ENCODE measurements at regions not wholly inside any gene's neighbourhood (a gene's known extent, or its start where the extent isn't known, plus 50 kb on each side); places are given as distances from the start of the nearest gene placed in this dataset.

- CTCF ChIA-PET (ENCODE audit: low intra/inter-chr PET ratio, low total read pairs): no interaction called here
- BruUV-seq (replicated peaks): no TSS peak
Observed at GRCh38 chr5:101430551-101430950, 527.5 kb upstream of the ST8SIA4 start.

DNA sequence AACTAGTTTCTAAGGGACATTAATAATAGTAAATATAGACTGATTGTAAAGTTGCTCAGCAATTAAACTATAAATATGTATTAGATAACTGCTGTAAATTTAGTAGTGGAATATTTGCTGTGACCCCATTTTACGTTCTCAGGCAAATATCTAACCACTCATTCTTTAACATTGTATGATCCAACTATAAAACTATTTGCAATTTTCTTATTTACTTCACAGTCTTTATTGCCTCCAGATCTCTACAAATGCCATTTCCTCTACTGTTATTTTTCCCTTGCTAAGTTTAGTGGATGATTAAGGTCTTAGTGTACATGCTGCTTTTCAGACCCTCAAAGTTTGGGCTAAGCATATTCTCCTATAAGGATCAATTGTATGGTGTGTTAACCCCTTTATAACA is 526.2 kb upstream of the ST8SIA4 start:
- no TSS peak for BruUV-seq (replicated peaks)
- in situ Hi-C loops (cut with HindIII; ENCODE audit: extremely low pct_ligation_motif_present, low pct_unique_long_range_greater_than_20kb): no loop called here
- no peak for DNase-seq (ENCODE audit: low spot score)
- Histone ChIP-seq H3K4me1 (ENCODE audit: insufficient read depth, low read length) (no peaks in the 10 kb centered on the region), H3K27ac (ENCODE audit: extremely low read length, insufficient read depth, low read length) (no peak overlapping the region), H3K27me3 (ENCODE audit: control insufficient read depth in 1 of 2, insufficient read depth in 2 of 2, low read length in 2 of 2) (no peaks in the 10 kb centered on the region), H3K4me3 (replicated peaks in 1 of 3; ENCODE audit: insufficient read depth in 1 of 3, low read depth in 2 of 3, low read length in 3 of 3) (no peak overlapping the region), H3K4me2 (ENCODE audit: low read depth, low read length) (no peak overlapping the region), H2AFZ (ENCODE audit: low read length) (no peak overlapping the region), H3K36me3 (replicated peaks in 1 of 2; ENCODE audit: control insufficient read depth in 1 of 2, insufficient read depth in 2 of 2, low read length in 2 of 2) (no peaks in the 10 kb centered on the region), H4K20me1 (ENCODE audit: insufficient read depth, low read length) (no peaks in the 10 kb centered on the region), H3K79me2 (ENCODE audit: insufficient read depth, low read length) (no peaks in the 10 kb centered on the region), H3K9me3 (ENCODE audit: low read length) (no peaks in the 10 kb centered on the region), H3K9ac (ENCODE audit: insufficient read depth, low read depth, low read length) (no peak overlapping the region)
- TF ChIP-seq NCOA5 (CRISPR knock-in tag; IDR thresholded peaks at IDR 0.05) (no peak), LCORL (IDR thresholded peaks at IDR 0.05) (no peak), LCORL (CRISPR knock-in tag; IDR thresholded peaks at IDR 0.05) (no peak), ZBTB2 (CRISPR knock-in tag; IDR thresholded peaks at IDR 0.05; ENCODE audit: low read depth) (no peak), KLF6 (CRISPR knock-in tag; IDR thresholded peaks at IDR 0.05) (no peak), ZNF850 (CRISPR knock-in tag; conservative IDR thresholded peaks at IDR 0.05) (no peak)
- TF ChIP-seq, protein P1, sequence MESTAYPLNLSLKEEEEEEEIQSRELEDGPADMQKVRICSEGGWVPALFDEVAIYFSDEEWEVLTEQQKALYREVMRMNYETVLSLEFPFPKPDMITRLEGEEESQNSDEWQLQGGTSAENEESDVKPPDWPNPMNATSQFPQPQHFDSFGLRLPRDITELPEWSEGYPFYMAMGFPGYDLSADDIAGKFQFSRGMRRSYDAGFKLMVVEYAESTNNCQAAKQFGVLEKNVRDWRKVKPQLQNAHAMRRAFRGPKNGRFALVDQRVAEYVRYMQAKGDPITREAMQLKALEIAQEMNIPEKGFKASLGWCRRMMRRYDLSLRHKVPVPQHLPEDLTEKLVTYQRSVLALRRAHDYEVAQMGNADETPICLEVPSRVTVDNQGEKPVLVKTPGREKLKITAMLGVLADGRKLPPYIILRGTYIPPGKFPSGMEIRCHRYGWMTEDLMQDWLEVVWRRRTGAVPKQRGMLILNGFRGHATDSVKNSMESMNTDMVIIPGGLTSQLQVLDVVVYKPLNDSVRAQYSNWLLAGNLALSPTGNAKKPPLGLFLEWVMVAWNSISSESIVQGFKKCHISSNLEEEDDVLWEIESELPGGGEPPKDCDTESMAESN (CRISPR knock-in tag; conservative IDR thresholded peaks at IDR 0.05): no peak
- TF ChIP-seq, protein P2, sequence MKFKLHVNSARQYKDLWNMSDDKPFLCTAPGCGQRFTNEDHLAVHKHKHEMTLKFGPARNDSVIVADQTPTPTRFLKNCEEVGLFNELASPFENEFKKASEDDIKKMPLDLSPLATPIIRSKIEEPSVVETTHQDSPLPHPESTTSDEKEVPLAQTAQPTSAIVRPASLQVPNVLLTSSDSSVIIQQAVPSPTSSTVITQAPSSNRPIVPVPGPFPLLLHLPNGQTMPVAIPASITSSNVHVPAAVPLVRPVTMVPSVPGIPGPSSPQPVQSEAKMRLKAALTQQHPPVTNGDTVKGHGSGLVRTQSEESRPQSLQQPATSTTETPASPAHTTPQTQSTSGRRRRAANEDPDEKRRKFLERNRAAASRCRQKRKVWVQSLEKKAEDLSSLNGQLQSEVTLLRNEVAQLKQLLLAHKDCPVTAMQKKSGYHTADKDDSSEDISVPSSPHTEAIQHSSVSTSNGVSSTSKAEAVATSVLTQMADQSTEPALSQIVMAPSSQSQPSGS (CRISPR knock-in tag; IDR thresholded peaks at IDR 0.05): no peak
- CTCF ChIA-PET (ENCODE audit: low intra/inter-chr PET ratio, low total read pairs): no interaction called here
- no peak for ATAC-seq
- POLR2A ChIA-PET: no interaction called here
- FAIRE-seq: no peak
- 0% methylated on average over 1 of the region's 1 CpG for WGBS (ENCODE audit: low lambda C conversion rate)
- intact Hi-C loops (cut with micrococcal nuclease; ENCODE audit: unreplicated experiment): no loop called here

More at GRCh38 chr5:101430551-101430950, 527.5 kb upstream of the ST8SIA4 start:
- 0% methylated on average over 2 of the region's 2 CpGs for WGBS (ENCODE audit: low lambda C conversion rate)
- Histone ChIP-seq H3K4me2 (ENCODE audit: low read depth, low read length) (no peak overlapping the region), H3K27me3 (ENCODE audit: control insufficient read depth in 1 of 2, insufficient read depth in 2 of 2, low read length in 2 of 2) (no peaks in the 10 kb centered on the region), H3K4me1 (ENCODE audit: insufficient read depth, low read length) (no peaks in the 10 kb centered on the region), H3K4me3 (replicated peaks in 1 of 3; ENCODE audit: insufficient read depth in 1 of 3, low read depth in 2 of 3, low read length in 3 of 3) (no peak overlapping the region), H3K9ac (ENCODE audit: insufficient read depth, low read depth, low read length) (no peak overlapping the region), H4K20me1 (ENCODE audit: insufficient read depth, low read length) (no peaks in the 10 kb centered on the region), H3K36me3 (replicated peaks in 1 of 2; ENCODE audit: control insufficient read depth in 1 of 2, insufficient read depth in 2 of 2, low read length in 2 of 2) (no peaks in the 10 kb centered on the region), H2AFZ (ENCODE audit: low read length) (no peak overlapping the region), H3K9me3 (ENCODE audit: low read length) (no peaks in the 10 kb centered on the region), H3K27ac (ENCODE audit: extremely low read length, insufficient read depth, low read length) (no peak overlapping the region), H3K79me2 (ENCODE audit: insufficient read depth, low read length) (no peaks in the 10 kb centered on the region)
- in situ Hi-C loops (cut with HindIII; ENCODE audit: extremely low pct_ligation_motif_present, low pct_unique_long_range_greater_than_20kb) (no loop called here), intact Hi-C loops (cut with micrococcal nuclease; ENCODE audit: unreplicated experiment) (loop anchor here (5.0 kb wide), 1 partner anchor 947 kb away; no protein-coding TSS in a partner anchor)
- DNase-seq (ENCODE audit: low spot score): no peak
- no peak for TF ChIP-seq ATF3 (CRISPR knock-in tag; IDR thresholded peaks at IDR 0.05)
- no peak for TF ChIP-seq HDAC6 (IDR thresholded peaks at IDR 0.05; ENCODE audit: low read depth, low read length)
- TF ChIP-seq ZNF891 (CRISPR knock-in tag; IDR thresholded peaks at IDR 0.05): no peak
- FAIRE-seq: no peak
- POLR2A ChIA-PET: no interaction called here
- no peak for ATAC-seq
